ENCODE measurements at regions not wholly inside any gene's neighbourhood (a gene's known extent, or its start where the extent isn't known, plus 50 kb on each side); places are given as distances from the start of the nearest gene placed in this dataset.

DNA sequence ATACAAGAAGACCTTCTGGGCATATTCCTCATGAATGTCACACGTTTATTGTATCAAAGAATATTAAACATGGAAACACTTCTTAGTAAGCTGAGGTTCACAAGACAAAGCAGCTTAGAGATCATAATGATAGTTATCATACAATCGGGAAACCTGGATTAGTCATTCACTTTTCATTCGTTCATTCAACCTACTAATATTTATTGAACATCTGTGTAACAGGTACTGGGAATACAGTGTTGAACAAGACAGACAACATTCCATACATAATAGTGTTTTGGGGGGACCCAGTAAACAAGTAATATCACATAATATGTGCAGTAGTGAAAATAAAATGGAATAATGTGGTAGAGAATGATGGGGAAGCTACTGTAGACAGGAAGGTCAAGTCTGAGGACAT lies 100.6 kb upstream of the GRIP1 start (continued):
- TF ChIP-seq ZNF138 (tag by site-specific recombination; IDR thresholded peaks at IDR 0.05; ENCODE audit: borderline replicate concordance) = no peak
- no peak for TF ChIP-seq ZNF521 (tag by site-specific recombination; IDR thresholded peaks at IDR 0.05)
- no peak for TF ChIP-seq ZNF335 (tag by site-specific recombination; conservative IDR thresholded peaks at IDR 0.05)
- no peak for TF ChIP-seq ZNF571 (tag by site-specific recombination; IDR thresholded peaks at IDR 0.05)

DNA sequence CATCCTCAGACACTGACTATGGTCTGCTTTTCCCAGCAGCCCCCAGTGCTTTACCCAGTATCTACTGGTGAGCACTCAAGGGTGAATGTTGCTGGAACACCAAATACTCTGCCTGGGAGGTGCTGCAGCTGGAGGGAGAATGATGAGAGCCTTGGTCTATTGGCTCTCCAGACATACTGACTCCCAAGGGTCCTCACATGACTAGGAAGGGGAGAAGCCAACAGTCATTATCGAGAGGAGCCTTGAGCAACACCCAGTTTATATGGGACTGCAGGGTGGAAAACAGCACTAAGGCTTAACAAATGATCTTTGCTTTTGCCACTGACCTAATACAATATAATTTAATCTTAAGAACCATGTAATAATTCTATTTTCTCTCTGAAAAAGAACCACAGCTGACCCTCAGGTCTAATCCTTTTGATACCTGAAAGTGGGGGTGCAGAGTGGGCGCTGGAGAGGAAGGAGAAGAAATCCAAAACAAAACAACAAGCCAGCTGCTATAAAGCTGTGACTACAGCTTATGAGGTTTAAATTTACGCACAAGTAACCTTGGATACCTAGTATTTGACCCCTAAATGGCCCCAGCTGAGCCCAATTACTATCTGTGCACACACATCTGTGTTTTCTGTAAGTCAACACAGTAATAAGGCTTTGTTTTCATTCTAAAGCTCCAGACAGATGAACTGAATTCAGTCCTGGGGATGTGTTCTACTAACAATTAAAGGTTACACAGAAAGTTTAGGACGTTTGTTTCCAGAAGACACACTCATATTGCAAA lies 107.8 kb upstream of the GRIP1 start:
- H3K36me3 ChIP-seq (ENCODE audit: control insufficient read depth in 2 of 2, insufficient read depth in 1 of 2, low read length in 2 of 2) = no peaks in the 10 kb centered on the region
- CTCF ChIA-PET = no interaction called here
- H3K4me3 ChIP-seq (ENCODE audit: low read depth, low read length) = no peak overlapping the region
- POLR2A ChIA-PET = no interaction called here
- H3K4me1 ChIP-seq (ENCODE audit: control insufficient read depth, insufficient read depth, low read length) = peaks cover 3% of the 10 kb centered on the region; the same call in 1 of the 2 replicates
- no peak overlapping the region for H3K27ac ChIP-seq (ENCODE audit: extremely low read depth, low read depth, low read length)
- no peaks in the 10 kb centered on the region for H3K9me3 ChIP-seq (ENCODE audit: control insufficient read depth, insufficient read depth, low read depth, low read length)
- no peak for TF ChIP-seq ZNF830 (tag by site-specific recombination; IDR thresholded peaks at IDR 0.05; ENCODE audit: low read depth)
- TF ChIP-seq ZNF140 (tag by site-specific recombination; IDR thresholded peaks at IDR 0.05) = no peak
- TF ChIP-seq ZNF707 (tag by site-specific recombination; IDR thresholded peaks at IDR 0.05) = no peak
- no peak for TF ChIP-seq KLF8 (tag by site-specific recombination; IDR thresholded peaks at IDR 0.05)
- TF ChIP-seq, protein P1, sequence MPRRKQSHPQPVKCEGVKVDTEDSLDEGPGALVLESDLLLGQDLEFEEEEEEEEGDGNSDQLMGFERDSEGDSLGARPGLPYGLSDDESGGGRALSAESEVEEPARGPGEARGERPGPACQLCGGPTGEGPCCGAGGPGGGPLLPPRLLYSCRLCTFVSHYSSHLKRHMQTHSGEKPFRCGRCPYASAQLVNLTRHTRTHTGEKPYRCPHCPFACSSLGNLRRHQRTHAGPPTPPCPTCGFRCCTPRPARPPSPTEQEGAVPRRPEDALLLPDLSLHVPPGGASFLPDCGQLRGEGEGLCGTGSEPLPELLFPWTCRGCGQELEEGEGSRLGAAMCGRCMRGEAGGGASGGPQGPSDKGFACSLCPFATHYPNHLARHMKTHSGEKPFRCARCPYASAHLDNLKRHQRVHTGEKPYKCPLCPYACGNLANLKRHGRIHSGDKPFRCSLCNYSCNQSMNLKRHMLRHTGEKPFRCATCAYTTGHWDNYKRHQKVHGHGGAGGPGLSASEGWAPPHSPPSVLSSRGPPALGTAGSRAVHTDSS (tag by site-specific recombination; IDR thresholded peaks at IDR 0.05) = no peak

DNA sequence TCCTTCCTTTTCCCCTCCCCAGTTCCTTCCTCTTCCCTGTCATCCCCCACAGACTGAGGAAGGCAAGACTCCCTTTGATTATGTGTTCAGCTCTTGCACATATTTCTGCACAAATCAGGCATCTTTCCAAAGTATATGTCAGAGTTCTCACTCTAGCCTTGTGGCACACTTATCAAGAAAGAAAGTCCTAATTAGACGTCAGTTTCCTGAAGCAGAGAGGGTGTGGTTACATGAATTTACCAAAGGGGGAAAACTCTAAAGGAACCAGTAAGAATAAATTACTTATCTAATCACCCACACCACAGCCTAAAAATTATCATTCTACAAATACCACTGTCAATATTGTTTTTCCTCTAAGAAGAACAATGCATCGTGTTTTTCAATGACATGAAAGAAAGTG lies 120.7 kb upstream of the GRIP1 start:
- no peak for TF ChIP-seq ZNF654 (tag by site-specific recombination; IDR thresholded peaks at IDR 0.05; ENCODE audit: low read depth)
- TF ChIP-seq, protein P2, sequence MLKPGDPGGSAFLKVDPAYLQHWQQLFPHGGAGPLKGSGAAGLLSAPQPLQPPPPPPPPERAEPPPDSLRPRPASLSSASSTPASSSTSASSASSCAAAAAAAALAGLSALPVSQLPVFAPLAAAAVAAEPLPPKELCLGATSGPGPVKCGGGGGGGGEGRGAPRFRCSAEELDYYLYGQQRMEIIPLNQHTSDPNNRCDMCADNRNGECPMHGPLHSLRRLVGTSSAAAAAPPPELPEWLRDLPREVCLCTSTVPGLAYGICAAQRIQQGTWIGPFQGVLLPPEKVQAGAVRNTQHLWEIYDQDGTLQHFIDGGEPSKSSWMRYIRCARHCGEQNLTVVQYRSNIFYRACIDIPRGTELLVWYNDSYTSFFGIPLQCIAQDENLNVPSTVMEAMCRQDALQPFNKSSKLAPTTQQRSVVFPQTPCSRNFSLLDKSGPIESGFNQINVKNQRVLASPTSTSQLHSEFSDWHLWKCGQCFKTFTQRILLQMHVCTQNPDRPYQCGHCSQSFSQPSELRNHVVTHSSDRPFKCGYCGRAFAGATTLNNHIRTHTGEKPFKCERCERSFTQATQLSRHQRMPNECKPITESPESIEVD (tag by site-specific recombination; IDR thresholded peaks at IDR 0.05) = peak; percentile 30; the same call in 1 of the 2 replicates
- Histone ChIP-seq H3K9me3 (ENCODE audit: control insufficient read depth, insufficient read depth, low read depth, low read length) (no peaks in the 10 kb centered on the region), H3K36me3 (ENCODE audit: control insufficient read depth in 2 of 2, insufficient read depth in 1 of 2, low read length in 2 of 2) (no peaks in the 10 kb centered on the region), H3K4me1 (ENCODE audit: control insufficient read depth, insufficient read depth, low read length) (peaks cover 13% of the 10 kb centered on the region), H3K4me3 (ENCODE audit: low read depth, low read length) (no peak overlapping the region), H3K27ac (ENCODE audit: extremely low read depth, low read depth, low read length) (no peak overlapping the region)
- ChIA-PET CTCF (no interaction called here), POLR2A (no interaction called here)

DNA sequence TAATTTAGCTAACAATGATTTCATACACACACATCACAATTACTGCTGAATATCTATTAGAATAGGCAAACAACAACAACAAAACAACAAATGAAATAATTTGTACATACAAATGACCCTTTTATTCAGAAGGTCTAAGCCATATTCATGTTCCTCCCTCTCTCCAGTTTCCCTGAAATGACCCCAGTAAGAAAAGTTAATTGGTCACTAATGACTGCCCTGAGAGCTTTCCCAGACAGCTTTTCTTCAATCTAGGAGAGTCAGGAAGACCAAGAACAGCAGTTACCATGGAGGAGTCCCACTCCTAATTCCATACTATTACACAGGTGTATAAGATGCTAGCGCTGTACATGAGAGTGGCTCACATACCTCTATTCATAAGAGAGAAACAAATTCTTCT lies 121.2 kb upstream of the GRIP1 start:
- H3K27ac ChIP-seq (ENCODE audit: extremely low read depth, low read depth, low read length) = no peak overlapping the region
- no peak overlapping the region for H3K4me3 ChIP-seq (ENCODE audit: low read depth, low read length)
- H3K4me1 ChIP-seq (ENCODE audit: control insufficient read depth, insufficient read depth, low read length) = peaks cover 18% of the 10 kb centered on the region
- H3K9me3 ChIP-seq (ENCODE audit: control insufficient read depth, insufficient read depth, low read depth, low read length) = no peaks in the 10 kb centered on the region
- ChIA-PET POLR2A (no interaction called here), CTCF (no interaction called here)
- no peaks in the 10 kb centered on the region for H3K36me3 ChIP-seq (ENCODE audit: control insufficient read depth in 2 of 2, insufficient read depth in 1 of 2, low read length in 2 of 2)
- TF ChIP-seq ZBTB20 (tag by site-specific recombination; IDR thresholded peaks at IDR 0.05) (peak; percentile 34; the same call in 1 of the 2 replicates), ZFHX2 (tag by site-specific recombination; conservative IDR thresholded peaks at IDR 0.05) (no peak)

DNA sequence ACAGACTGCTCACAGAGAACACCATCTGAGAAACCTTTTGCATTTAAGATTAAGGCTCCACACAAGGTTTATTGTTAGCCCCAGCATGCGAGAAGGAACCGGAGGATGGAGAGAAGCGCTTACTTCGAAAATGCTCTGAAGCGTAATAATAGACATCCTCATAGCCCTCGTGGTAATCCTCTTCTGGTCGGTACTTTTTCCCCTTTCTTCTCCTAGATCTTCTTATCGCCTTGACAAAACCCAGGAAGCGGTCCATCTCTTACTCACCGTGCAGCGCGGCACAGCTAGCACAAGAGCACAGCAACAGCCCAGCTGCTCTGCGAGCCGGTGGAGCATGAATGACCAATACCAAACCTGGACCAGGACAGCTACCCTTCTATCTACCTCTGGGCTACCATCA lies 125.1 kb upstream of the GRIP1 start:
- POLR2A ChIA-PET = no interaction called here
- H3K4me3 ChIP-seq (ENCODE audit: low read depth, low read length) = peak overlapping the region; percentile 11

More for the DNA sequence above, 125.1 kb upstream of the GRIP1 start:
- Histone ChIP-seq H3K36me3 (ENCODE audit: control insufficient read depth in 2 of 2, insufficient read depth in 1 of 2, low read length in 2 of 2) (no peaks in the 10 kb centered on the region), H3K4me1 (ENCODE audit: control insufficient read depth, insufficient read depth, low read length) (peaks cover 21% of the 10 kb centered on the region), H3K9me3 (ENCODE audit: control insufficient read depth, insufficient read depth, low read depth, low read length) (no peaks in the 10 kb centered on the region), H3K27ac (ENCODE audit: extremely low read depth, low read depth, low read length) (no peak overlapping the region)
- TF ChIP-seq ZNF214 (tag by site-specific recombination; IDR thresholded peaks at IDR 0.05; ENCODE audit: borderline replicate concordance) (no peak), KLF9 (tag by site-specific recombination; IDR thresholded peaks at IDR 0.05; ENCODE audit: low read depth) (no peak), ZNF341 (tag by site-specific recombination; IDR thresholded peaks at IDR 0.05; ENCODE audit: low read depth) (peak; percentile 46)
- TF ChIP-seq, protein P3, sequence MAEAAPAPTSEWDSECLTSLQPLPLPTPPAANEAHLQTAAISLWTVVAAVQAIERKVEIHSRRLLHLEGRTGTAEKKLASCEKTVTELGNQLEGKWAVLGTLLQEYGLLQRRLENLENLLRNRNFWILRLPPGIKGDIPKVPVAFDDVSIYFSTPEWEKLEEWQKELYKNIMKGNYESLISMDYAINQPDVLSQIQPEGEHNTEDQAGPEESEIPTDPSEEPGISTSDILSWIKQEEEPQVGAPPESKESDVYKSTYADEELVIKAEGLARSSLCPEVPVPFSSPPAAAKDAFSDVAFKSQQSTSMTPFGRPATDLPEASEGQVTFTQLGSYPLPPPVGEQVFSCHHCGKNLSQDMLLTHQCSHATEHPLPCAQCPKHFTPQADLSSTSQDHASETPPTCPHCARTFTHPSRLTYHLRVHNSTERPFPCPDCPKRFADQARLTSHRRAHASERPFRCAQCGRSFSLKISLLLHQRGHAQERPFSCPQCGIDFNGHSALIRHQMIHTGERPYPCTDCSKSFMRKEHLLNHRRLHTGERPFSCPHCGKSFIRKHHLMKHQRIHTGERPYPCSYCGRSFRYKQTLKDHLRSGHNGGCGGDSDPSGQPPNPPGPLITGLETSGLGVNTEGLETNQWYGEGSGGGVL (tag by site-specific recombination; IDR thresholded peaks at IDR 0.05) = no peak
- CTCF ChIA-PET = interaction anchor here (0.7 kb wide), 1 partner anchor 94 kb away, joined by 3 read pairs; no protein-coding TSS in a partner anchor
